LNCaP clone FGC (cell line): ENCODE measurements at regions not wholly inside any gene's neighbourhood (a gene's known extent, or its start where the extent isn't known, plus 50 kb on each side); places are given as distances from the start of the nearest gene placed in this dataset.
"Not testable (repeated sequence)": the region's sequence is repeated elsewhere in the genome, so short reads cannot be mapped to it uniquely, and the experiment has no call there.

Source experiments
- DNase-seq: peaks from one replicate; pipeline ENCODE4 v3.0.0-alpha.2; 2011; ENCODE audit warnings: low read depth
- H3K4me3 ChIP-seq: 2 replicates; pipeline ENCODE4 v1.5.1; 2011; ENCODE audit warnings: mild to moderate bottlenecking, low read depth, low read length, control low read depth
- CTCF ChIP-seq: IDR thresholded peaks from 2 replicates; pipeline ENCODE4 v1.5.1; 2012; ENCODE audit warnings: mild to moderate bottlenecking; ENCODE audit not compliant: control insufficient read depth, insufficient read depth; ENCODE audit errors: extremely low read depth

GRCh38 chr20:17868151-17868550 lies 100.4 kb downstream of the SNX5 start:
- DNase-seq, result no peak
- TF ChIP-seq CTCF, result no peak
- H3K4me3 ChIP-seq, result no peak overlapping the region

GRCh38 chr20:17867131-17867925 lies 101.3 kb downstream of the SNX5 start:
- no peak for TF ChIP-seq CTCF
- no peak for DNase-seq
- no peak overlapping the region for H3K4me3 ChIP-seq

- no peak for DNase-seq
- no peak for TF ChIP-seq CTCF
- no peak overlapping the region for H3K4me3 ChIP-seq
Observed at GRCh38 chr20:17866234-17867001, 102.2 kb downstream of the SNX5 start.

GRCh38 chr20:17863577-17864292 lies 104.9 kb downstream of the SNX5 start:
- TF ChIP-seq CTCF, result no peak
- no peak overlapping the region for H3K4me3 ChIP-seq
- DNase-seq, result no peak

GRCh38 chr20:17863209-17863576 lies 105.4 kb downstream of the SNX5 start:
- no peak for TF ChIP-seq CTCF
- no peak for DNase-seq
- H3K4me3 ChIP-seq, result no peak overlapping the region

GRCh38 chr20:17862171-17862570 lies 106.4 kb downstream of the SNX5 start:
- H3K4me3 ChIP-seq, result no peak overlapping the region
- TF ChIP-seq CTCF, result no peak
- no peak for DNase-seq

GRCh38 chr20:17861620-17862019 lies 107.0 kb downstream of the SNX5 start:
- not testable (repeated sequence) for H3K4me3 ChIP-seq, DNase-seq
